IMR-90 (cell line): ENCODE measurements at regions not wholly inside any gene's neighbourhood (a gene's known extent, or its start where the extent isn't known, plus 50 kb on each side); places are given as distances from the start of the nearest gene placed in this dataset.

Experiments used
- ATAC-seq: fragments of 200-7000 bp; cut with Tn5 transposase; 2 replicates; pipeline ENCODE4 v1.9.1; 2020; ENCODE audit warnings: low read depth, mild to moderate bottlenecking, moderate library complexity
- BruUV-seq: library from RNA; stranded (reverse); fragments of 400-500 nt; replicated peaks from 2 replicates; lab custom pipeline; 2021; lab: Mats Ljungman, UMichigan
- CTCF ChIA-PET: fragments of 300-600 bp; formaldehyde crosslinking; extraction: SDS; loops from one replicate; lab custom pipeline; 2021; ENCODE audit warnings: antibody characterized with exemption; lab: Yijun Ruan, JAX
- POLR2A ChIA-PET: fragments of 300-600 bp; sonication (Branson Sonifier 250); formaldehyde crosslinking; loops from one replicate; lab custom pipeline; 2022; ENCODE audit warnings: antibody characterized with exemption; ENCODE audit not compliant: unreplicated experiment; lab: Charles Lee
- DNase-seq: peaks from one replicate; pipeline ENCODE4 v3.0.0; 2013
- H2AFZ ChIP-seq: replicated peaks from 2 replicates; pipeline ENCODE3; 2013; ENCODE audit warnings: low read length, mild to moderate bottlenecking; ENCODE audit not compliant: poor library complexity
- H2AK5ac ChIP-seq: 2 replicates; pipeline ENCODE4 v1.6.1; 2013; ENCODE audit warnings: low read depth, low read length, inconsistent platforms
- H2AK9ac ChIP-seq: replicated peaks from 2 replicates; pipeline ENCODE3; 2013; ENCODE audit warnings: mild to moderate bottlenecking, low read depth, low read length, moderate library complexity; ENCODE audit not compliant: poor library complexity
- H2BK120ac ChIP-seq: 2 replicates; pipeline ENCODE4 v1.6.1; 2013; ENCODE audit warnings: low read depth, low read length, inconsistent platforms
- H2BK15ac ChIP-seq: 3 replicates; pipeline ENCODE4 v1.6.1; 2013; ENCODE audit warnings: low read depth, low read length, inconsistent platforms
- H2BK20ac ChIP-seq: 2 replicates; pipeline ENCODE4 v1.6.1; 2013; ENCODE audit warnings: low read depth, mild to moderate bottlenecking, inconsistent platforms, low read length, moderate library complexity
- H2BK5ac ChIP-seq: 2 replicates; pipeline ENCODE4 v1.6.1; 2013; ENCODE audit warnings: mild to moderate bottlenecking, low read depth, low read length, inconsistent platforms; ENCODE audit not compliant: poor library complexity, severe bottlenecking
- H3K14ac ChIP-seq: replicated peaks from 2 replicates; pipeline ENCODE4 v1.6.1; 2013; ENCODE audit warnings: low read depth, low read length, inconsistent platforms
- H3K18ac ChIP-seq: 2 replicates; pipeline ENCODE4 v1.6.1; 2013; ENCODE audit warnings: low read depth, low read length, control low read depth
- H3K23ac ChIP-seq: 2 replicates; pipeline ENCODE4 v1.6.1; 2013; ENCODE audit warnings: low read depth, low read length, inconsistent platforms
- H3K27ac ChIP-seq: 2 replicates; pipeline ENCODE4 v1.5.1; 2013; ENCODE audit warnings: mild to moderate bottlenecking, control low read depth, low read length; ENCODE audit not compliant: insufficient read depth
- H3K27me3 ChIP-seq: 2 replicates; pipeline ENCODE4 v1.6.1; 2013; ENCODE audit warnings: low read length; ENCODE audit not compliant: control insufficient read depth, insufficient read depth
- H3K36me3 ChIP-seq: 2 replicates; pipeline ENCODE4 v1.6.1; 2013; ENCODE audit warnings: low read length, mixed read lengths; ENCODE audit not compliant: control insufficient read depth, insufficient read depth
- H3K4ac ChIP-seq: 2 replicates; pipeline ENCODE4 v1.6.1; 2013; ENCODE audit warnings: low read depth, low read length, inconsistent platforms
- H3K4me1 ChIP-seq: 2 replicates; pipeline ENCODE4 v1.6.1; 2013; ENCODE audit warnings: low read length, mixed read lengths; ENCODE audit not compliant: control insufficient read depth, insufficient read depth
- H3K4me2 ChIP-seq: 2 replicates; pipeline ENCODE4 v1.6.1; 2013; ENCODE audit warnings: low read depth, mild to moderate bottlenecking, control low read depth, low read length, moderate library complexity
- H3K4me3 ChIP-seq: 2 replicates; pipeline ENCODE4 v1.5.1; 2013; ENCODE audit warnings: low read depth, mild to moderate bottlenecking, control low read depth, low read length, moderate library complexity; ENCODE audit not compliant: insufficient read depth
- H3K56ac ChIP-seq: 2 replicates; pipeline ENCODE4 v1.6.1; 2013; ENCODE audit warnings: low read length, inconsistent platforms; ENCODE audit not compliant: insufficient read depth; ENCODE audit errors: extremely low read depth
- H3K79me1 ChIP-seq, 2 experiments: 2 replicates each; pipeline ENCODE4 v1.6.1; 2013; ENCODE audit warnings: low read length in 2 of 2, inconsistent platforms in 1 of 2, low read depth in 1 of 2
- H3K9ac ChIP-seq: 2 replicates; pipeline ENCODE4 v1.6.1; 2013; ENCODE audit warnings: low read depth, low read length, control low read depth
- H3K9me1 ChIP-seq: 2 replicates; pipeline ENCODE4 v1.6.1; 2013; ENCODE audit warnings: low read length, inconsistent platforms; ENCODE audit not compliant: insufficient read depth
- H3K9me3 ChIP-seq: 2 replicates; pipeline ENCODE4 v1.6.1; 2013; ENCODE audit warnings: low read length; ENCODE audit not compliant: control insufficient read depth, insufficient read depth
- H4K20me1 ChIP-seq: 2 replicates; pipeline ENCODE4 v1.6.1; 2013; ENCODE audit warnings: low read length, inconsistent platforms; ENCODE audit not compliant: insufficient read depth
- H4K5ac ChIP-seq: 2 replicates; pipeline ENCODE4 v1.6.1; 2013; ENCODE audit warnings: mild to moderate bottlenecking, low read depth, low read length, control low read depth
- H4K8ac ChIP-seq, 2 experiments: 2 replicates each; pipeline ENCODE4 v1.6.1; 2013; ENCODE audit warnings: low read depth in 2 of 2, low read length in 2 of 2, control low read depth in 1 of 2, inconsistent platforms in 1 of 2
- H4K91ac ChIP-seq: 2 replicates; pipeline ENCODE4 v1.6.1; 2013; ENCODE audit warnings: low read depth, low read length, inconsistent platforms; ENCODE audit not compliant: insufficient read depth
- BHLHE40 ChIP-seq: fragments of 150-350 bp; IDR thresholded peaks from 2 replicates; pipeline ENCODE4 v1.6.1; 2016; ENCODE audit warnings: mild to moderate bottlenecking, low read depth, low read length
- CEBPB ChIP-seq: IDR thresholded peaks from 2 replicates; pipeline ENCODE4 v1.6.1; 2012; ENCODE audit warnings: low read depth, low read length, improper control_type of control experiment
- CHD1 ChIP-seq: IDR thresholded peaks from 2 replicates; pipeline ENCODE4 v1.6.1; 2012; ENCODE audit warnings: low read depth, low read length, improper control_type of control experiment
- FOS ChIP-seq: fragments of 150-350 bp; IDR thresholded peaks from 2 replicates; pipeline ENCODE4 v1.6.1; 2016; ENCODE audit warnings: low read depth, low read length
- MAFK ChIP-seq: IDR thresholded peaks from 2 replicates; pipeline ENCODE4 v1.6.1; 2012; ENCODE audit warnings: low read depth, low read length, improper control_type of control experiment
- MAZ ChIP-seq: IDR thresholded peaks from 2 replicates; pipeline ENCODE4 v1.6.1; 2012; ENCODE audit warnings: low read depth, mild to moderate bottlenecking, low read length, improper control_type of control experiment, moderate library complexity, borderline replicate concordance
- MXI1 ChIP-seq: IDR thresholded peaks from 2 replicates; pipeline ENCODE4 v1.6.1; 2012; ENCODE audit warnings: low read depth, mild to moderate bottlenecking, low read length, moderate library complexity, borderline replicate concordance
- NFE2L2 ChIP-seq: fragments of 150-350 bp; IDR thresholded peaks from 2 replicates; pipeline ENCODE4 v1.6.1; 2016; ENCODE audit warnings: low read depth, mild to moderate bottlenecking, low read length
- POLR2A ChIP-seq: IDR thresholded peaks from 2 replicates; pipeline ENCODE4 v1.6.1; 2012; ENCODE audit warnings: mild to moderate bottlenecking, low read depth, low read length
- RAD21 ChIP-seq: IDR thresholded peaks from 2 replicates; pipeline ENCODE4 v1.6.1; 2012; ENCODE audit warnings: low read length, improper control_type of control experiment
- RCOR1 ChIP-seq: IDR thresholded peaks from 2 replicates; pipeline ENCODE4 v1.6.1; 2012; ENCODE audit warnings: mild to moderate bottlenecking, low read length, improper control_type of control experiment; ENCODE audit not compliant: insufficient replicate concordance
- RFX5 ChIP-seq: IDR thresholded peaks from 2 replicates; pipeline ENCODE4 v1.8.0; 2012; ENCODE audit warnings: low read depth, mild to moderate bottlenecking, low read length, moderate library complexity
- SMC3 ChIP-seq: fragments of 150-350 bp; IDR thresholded peaks from 2 replicates; pipeline ENCODE4 v1.6.1; 2016; ENCODE audit warnings: low read depth, mild to moderate bottlenecking, antibody characterized with exemption, low read length, moderate library complexity
- USF2 ChIP-seq: fragments of 150-350 bp; IDR thresholded peaks from 2 replicates; pipeline ENCODE4 v1.6.1; 2017; ENCODE audit warnings: mild to moderate bottlenecking, antibody characterized with exemption, low read length, low read depth
- WGBS, 2 experiments: methylation state at CpG; one replicate each; pipeline versions ENCODE4 v1.1.5 to v1.1.7; 2013; ENCODE audit warnings: missing lambda C conversion rate in 2 of 2; ENCODE audit not compliant: insufficient read length in 1 of 2; ENCODE audit errors: extremely low coverage in 2 of 2; 5-methylcytosine and 5-hydroxymethylcytosine counted together
- dilution Hi-C: fragments of 300-500 bp; cut with HindIII; formaldehyde crosslinking; loops from one replicate; pipeline ENCODE4 v1.14.3; 2018; ENCODE audit warnings: low sequenced_read_pairs; ENCODE audit not compliant: unreplicated experiment
- in situ Hi-C: fragments of 300-500 bp; cut with MboI; formaldehyde crosslinking; loops from 3 replicates; pipeline ENCODE4 v1.14.3; 2019; ENCODE audit warnings: low sequenced_read_pairs, inconsistent platforms, mixed read lengths
- intact Hi-C: fragments of 100-400 bp; cut with micrococcal nuclease; formaldehyde crosslinking; loops from 2 replicates; pipeline ENCODE4 v1.10.0; 2022
- TF ChIP-seq, protein P1 (sequence below): fragments of 150-350 bp; IDR thresholded peaks from 2 replicates; pipeline ENCODE4 v1.6.1; 2016; ENCODE audit warnings: low read depth, mild to moderate bottlenecking, low read length, moderate library complexity, borderline replicate concordance
- TF ChIP-seq, protein P2 (sequence below): conservative IDR thresholded peaks from 2 replicates; pipeline ENCODE4 v1.5.1; 2012; ENCODE audit warnings: mild to moderate bottlenecking, low read depth, low read length, improper control_type of control experiment

GRCh38 chr5:152094060-152094459 is 169.4 kb upstream of the GLRA1 start:
- ATAC-seq (no peak), DNase-seq (no peak)
- H3K27ac ChIP-seq = no peak overlapping the region
- H3K36me3 ChIP-seq = no peaks in the 10 kb centered on the region
- H3K9me3 ChIP-seq = no peaks in the 10 kb centered on the region
- in situ Hi-C loops (no loop called here), dilution Hi-C loops (no loop called here), intact Hi-C loops (no loop called here)
- TF ChIP-seq BHLHE40 (no peak), RAD21 (no peak), USF2 (no peak), POLR2A (no peak), FOS (no peak), SMC3 (no peak), MAFK (no peak), CHD1 (no peak), CEBPB (no peak), RCOR1 (no peak), MXI1 (no peak), MAZ (no peak), RFX5 (no peak), NFE2L2 (no peak)
- TF ChIP-seq, protein P1, sequence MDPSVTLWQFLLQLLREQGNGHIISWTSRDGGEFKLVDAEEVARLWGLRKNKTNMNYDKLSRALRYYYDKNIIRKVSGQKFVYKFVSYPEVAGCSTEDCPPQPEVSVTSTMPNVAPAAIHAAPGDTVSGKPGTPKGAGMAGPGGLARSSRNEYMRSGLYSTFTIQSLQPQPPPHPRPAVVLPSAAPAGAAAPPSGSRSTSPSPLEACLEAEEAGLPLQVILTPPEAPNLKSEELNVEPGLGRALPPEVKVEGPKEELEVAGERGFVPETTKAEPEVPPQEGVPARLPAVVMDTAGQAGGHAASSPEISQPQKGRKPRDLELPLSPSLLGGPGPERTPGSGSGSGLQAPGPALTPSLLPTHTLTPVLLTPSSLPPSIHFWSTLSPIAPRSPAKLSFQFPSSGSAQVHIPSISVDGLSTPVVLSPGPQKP = no peak
- TF ChIP-seq, protein P2, sequence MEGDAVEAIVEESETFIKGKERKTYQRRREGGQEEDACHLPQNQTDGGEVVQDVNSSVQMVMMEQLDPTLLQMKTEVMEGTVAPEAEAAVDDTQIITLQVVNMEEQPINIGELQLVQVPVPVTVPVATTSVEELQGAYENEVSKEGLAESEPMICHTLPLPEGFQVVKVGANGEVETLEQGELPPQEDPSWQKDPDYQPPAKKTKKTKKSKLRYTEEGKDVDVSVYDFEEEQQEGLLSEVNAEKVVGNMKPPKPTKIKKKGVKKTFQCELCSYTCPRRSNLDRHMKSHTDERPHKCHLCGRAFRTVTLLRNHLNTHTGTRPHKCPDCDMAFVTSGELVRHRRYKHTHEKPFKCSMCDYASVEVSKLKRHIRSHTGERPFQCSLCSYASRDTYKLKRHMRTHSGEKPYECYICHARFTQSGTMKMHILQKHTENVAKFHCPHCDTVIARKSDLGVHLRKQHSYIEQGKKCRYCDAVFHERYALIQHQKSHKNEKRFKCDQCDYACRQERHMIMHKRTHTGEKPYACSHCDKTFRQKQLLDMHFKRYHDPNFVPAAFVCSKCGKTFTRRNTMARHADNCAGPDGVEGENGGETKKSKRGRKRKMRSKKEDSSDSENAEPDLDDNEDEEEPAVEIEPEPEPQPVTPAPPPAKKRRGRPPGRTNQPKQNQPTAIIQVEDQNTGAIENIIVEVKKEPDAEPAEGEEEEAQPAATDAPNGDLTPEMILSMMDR = no peak
- no peak overlapping the region for H2BK120ac ChIP-seq
- no peak overlapping the region for H4K91ac ChIP-seq
- WGBS, 2 experiments = no CpG with 5 or more reads among the region's 2 CpGs
- H2AK5ac ChIP-seq = no peak overlapping the region
- H3K4me1 ChIP-seq = no peaks in the 10 kb centered on the region
- BruUV-seq = no TSS peak
- no peaks in the 10 kb centered on the region for H3K79me1 ChIP-seq
- H3K4me3 ChIP-seq = no peak overlapping the region
- no peaks in the 10 kb centered on the region for H3K9me1 ChIP-seq
- H4K20me1 ChIP-seq = no peaks in the 10 kb centered on the region
- H3K56ac ChIP-seq = no peak overlapping the region
- no peak overlapping the region for H2AFZ ChIP-seq
- no peak overlapping the region for H3K23ac ChIP-seq
- H4K5ac ChIP-seq = no peak overlapping the region
- ChIA-PET CTCF (no interaction called here), POLR2A (no interaction called here)
- no peak overlapping the region for H3K14ac ChIP-seq
- no peak overlapping the region for H4K8ac ChIP-seq
- no peaks in the 10 kb centered on the region for H3K27me3 ChIP-seq
- no peak overlapping the region for H2BK5ac ChIP-seq
- no peak overlapping the region for H2AK9ac ChIP-seq
- H2BK20ac ChIP-seq = no peak overlapping the region
- H3K4me2 ChIP-seq = no peak overlapping the region
- no peak overlapping the region for H2BK15ac ChIP-seq
- H3K9ac ChIP-seq = no peak overlapping the region
- no peak overlapping the region for H3K18ac ChIP-seq
- no peak overlapping the region for H3K4ac ChIP-seq
